ENCODE measurements at regions not wholly inside any gene's neighbourhood (a gene's known extent, or its start where the extent isn't known, plus 50 kb on each side); places are given as distances from the start of the nearest gene placed in this dataset.
"Not testable (repeated sequence)": the region's sequence is repeated elsewhere in the genome, so short reads cannot be mapped to it uniquely, and the experiment has no call there.

DNA sequence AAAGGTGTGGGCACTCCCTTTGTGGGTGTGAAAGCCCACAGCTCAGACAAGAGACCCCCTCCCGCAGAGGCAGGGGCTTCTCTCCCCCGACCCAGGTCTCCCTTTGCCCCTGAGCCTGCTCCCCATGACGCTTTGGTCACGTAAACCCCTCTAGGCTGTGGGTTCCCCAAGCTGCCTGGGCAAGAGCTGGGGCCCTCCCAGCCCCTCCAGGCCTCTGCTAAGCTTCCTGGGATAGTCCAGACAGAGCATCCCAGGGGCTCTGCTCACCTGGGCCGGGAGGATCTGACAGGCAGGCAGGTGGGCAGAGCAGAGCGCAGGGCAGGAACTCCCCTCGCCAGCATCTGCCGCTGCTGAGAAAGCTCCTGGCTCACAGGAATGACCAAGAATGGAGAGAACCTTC lies 177.3 kb downstream of the BANP start:
- DNase-seq: no peak

DNA sequence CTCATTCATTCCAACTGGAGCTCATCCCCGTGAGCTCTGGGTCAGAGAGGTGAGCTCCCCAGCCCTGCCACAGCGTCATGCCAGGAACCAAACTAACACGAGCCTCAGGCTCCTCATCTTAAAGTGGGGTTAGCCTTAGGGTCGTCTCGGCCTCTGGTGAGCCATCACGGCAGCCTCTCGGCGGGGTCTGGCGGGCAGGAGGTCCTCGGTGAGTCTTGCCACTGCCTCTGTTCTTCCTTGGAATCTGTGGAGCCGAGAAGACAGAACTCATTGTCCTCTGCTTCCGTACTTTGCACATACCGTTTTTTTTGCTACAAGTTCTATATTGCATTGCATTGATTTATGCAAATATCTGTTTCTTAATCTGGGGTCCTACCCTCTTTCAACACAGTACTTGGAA lies 177.9 kb downstream of the BANP start:
- not testable (repeated sequence) for DNase-seq

DNA sequence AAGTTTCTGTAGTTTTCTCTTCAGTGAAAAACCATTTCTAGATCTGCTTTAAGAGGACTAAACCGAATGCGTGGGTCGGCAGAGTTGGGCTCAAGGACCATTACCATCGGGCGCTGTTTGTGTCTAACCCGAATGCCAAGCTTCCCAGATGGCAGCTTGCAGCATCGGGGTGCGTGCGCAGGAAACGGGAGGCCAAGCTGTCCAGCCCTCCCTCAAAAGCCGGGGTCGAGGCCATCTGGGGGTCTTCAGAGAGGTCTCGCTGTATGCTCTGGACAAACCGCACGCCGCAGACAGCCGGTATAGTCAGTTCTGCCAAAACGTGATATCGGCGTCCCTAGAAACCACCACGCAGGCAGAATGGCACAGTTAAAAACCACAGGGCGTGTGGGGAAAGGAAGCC lies 178.8 kb downstream of the BANP start:
- DNase-seq: no peak

DNA sequence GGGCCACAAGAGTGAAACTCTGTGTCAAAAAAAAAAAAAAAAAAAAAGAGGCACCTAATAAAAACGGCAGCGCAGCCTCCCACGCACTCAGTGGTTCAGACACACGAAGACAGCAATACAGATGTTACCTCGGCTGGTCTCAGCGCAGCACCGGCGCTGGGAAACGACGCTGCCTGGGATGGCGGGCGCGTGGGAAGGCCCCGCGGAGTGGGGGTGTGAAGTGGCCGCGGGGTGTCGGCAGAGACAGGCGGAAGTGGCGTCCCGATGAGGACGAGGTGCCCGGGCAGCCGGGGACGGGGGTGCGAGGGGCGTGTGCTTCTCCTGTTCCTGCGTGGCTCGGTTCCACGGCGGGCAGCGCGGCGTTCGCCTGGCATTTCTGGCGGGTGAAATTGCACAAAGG lies 179.4 kb downstream of the BANP start:
- no peak for DNase-seq

DNA sequence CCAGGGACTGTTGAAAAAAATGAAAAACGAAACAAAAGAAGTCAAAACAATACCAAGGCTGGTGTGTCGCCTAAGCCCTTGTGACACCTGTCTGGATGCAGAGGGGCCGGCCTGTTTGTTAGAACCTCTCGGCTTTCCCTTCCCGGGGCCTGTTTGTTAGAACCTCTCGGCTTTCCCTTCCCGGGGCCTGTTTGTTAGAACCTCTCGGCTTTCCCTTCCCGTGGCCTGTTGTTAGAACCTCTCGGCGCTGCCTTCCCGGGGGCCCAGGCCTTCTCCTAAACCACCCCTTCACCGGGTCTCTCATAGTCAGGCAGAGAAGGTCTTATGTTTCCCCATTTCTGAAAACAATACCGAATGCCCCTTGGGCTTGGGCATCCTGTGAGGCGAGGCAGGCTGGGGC lies 180.0 kb downstream of the BANP start:
- DNase-seq: no peak

DNA sequence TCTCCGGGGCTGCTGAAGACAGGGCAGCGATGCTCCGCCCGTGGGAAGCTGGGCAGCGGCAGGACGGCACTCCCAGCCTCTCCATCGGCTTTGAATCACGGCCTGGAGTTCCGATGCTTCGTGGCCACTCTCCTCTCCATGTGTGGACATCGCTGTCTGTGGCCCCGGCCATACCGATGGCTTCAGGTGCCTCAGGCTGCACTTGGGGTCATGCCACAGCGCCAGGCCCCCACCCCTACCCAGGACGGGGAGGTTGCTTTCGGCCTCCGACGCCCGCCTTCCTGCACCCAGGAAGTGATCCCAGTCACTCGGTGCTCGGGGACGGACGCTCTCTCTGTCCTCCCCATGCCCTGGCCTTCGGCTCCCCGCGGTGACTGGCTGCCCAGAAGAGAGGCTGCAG lies 180.7 kb downstream of the BANP start:
- DNase-seq: no peak

DNA sequence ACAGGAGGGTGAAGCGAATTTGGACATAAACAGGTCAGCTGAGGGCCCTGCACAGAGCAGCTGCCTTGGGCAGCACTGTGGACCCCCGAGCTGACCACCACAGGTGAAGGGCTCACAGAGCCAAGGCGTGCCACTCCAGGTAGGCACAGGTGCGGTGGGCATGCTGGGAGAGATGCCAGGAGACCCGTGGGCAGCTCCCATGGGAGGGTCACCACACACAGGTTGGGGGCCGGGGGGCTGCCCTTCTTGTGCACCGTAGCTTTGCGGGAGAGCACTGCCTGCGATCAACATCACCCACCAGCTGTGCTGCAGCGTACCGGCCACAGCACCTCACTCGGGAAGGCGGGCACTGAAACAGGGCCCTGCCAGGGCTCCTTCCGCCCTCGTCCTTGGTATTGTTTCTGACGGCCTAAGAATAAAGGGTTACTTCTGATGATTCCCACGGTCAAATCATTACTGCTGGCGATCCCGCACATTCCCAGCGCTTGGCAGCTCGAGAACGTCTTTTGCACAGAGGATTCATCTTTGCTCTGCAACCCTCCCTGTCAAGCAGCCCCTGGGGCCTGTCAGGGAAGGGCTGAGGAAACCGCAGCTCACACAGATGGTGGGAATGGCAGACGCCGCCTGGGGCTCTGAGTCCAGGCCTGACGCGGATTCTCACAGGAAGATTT lies 181.7 kb downstream of the BANP start:
- DNase-seq: no peak

DNA sequence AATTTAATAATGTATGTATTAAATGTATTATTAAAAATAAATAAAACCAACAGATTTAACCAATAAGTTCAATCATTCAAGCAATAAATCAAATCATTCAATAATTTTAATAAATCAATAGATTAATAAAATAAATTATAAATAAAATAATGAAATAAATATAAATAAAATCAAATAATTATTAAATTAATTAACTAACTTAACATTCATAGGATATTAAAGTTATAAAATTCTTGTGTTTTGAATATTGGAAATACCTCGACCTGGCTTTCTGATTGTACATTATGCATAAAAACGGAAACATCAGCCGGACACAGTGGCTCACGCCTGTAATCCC lies 182.2 kb downstream of the BANP start:
- no peak for DNase-seq

DNA sequence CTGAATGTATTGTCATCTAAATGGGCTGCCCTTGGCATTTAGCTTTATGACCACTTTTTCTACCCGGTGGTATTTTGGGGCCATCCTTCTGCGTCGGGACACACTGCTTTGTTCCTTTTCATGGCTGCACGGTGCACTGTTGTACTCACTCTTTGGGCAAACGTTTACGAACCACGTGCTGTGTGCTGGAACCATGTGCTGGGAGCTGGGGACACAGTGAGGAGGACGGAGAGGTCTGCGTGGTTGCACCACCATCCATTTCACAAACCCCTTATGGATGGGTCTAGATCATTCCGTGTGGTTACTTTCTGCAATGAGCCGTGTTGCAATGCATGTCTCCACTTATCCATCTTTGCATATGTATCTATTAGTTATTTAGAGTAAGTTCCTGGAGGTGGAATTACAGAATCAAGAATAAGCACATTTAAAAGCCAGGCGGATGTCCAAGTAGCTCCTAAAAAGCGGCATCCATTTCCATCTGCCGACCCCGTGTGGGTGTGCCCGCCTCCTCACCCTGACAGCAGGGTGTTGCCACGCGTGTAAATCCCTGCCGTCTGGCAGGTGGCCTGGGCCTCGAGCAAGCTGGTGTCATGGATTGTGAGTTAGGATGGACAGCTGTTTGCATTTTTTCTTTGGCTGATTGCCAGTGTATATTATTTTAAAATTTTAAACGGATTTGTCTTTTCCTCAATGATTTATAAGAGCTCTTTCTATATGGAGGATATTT lies 183.1 kb downstream of the BANP start:
- DNase-seq: not testable (repeated sequence)

DNA sequence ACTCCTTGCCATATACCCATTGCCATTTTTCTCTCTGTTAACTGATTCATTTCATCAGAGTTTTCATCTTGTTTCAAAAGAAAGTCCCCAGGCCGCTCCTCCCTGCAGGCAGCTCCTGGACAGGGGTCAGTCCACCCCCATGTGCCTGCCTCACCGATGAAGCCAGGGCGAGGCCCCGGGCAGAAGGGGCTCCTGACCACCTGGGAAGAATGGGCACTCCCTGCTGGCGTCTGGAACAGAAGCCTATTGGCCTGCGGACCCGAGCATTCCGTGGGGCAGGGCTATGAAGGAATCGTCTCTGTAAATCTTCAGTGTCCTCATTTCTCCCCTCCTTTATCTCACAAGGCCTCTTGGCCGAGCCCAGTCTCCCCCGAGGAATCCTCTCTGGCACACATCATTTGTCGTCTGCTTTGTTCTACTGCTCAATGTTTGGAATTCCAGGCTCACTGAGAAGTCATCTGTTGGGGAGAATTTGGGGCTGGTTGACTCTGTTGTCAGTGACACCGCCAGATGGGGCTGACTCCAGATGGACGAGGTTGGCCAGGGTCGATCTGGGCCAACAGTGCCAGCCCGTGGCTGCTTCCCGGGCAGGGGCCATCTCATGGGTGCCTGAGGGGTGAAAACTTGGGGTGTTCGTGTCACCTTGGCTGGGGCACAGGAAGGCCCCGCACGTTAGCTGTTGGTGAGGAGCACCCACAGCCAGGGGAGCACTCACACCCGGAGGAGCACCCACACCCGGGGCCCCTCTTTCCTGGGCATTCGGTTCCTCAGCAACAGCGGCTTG lies 183.9 kb downstream of the BANP start:
- not testable (repeated sequence) for DNase-seq

DNA sequence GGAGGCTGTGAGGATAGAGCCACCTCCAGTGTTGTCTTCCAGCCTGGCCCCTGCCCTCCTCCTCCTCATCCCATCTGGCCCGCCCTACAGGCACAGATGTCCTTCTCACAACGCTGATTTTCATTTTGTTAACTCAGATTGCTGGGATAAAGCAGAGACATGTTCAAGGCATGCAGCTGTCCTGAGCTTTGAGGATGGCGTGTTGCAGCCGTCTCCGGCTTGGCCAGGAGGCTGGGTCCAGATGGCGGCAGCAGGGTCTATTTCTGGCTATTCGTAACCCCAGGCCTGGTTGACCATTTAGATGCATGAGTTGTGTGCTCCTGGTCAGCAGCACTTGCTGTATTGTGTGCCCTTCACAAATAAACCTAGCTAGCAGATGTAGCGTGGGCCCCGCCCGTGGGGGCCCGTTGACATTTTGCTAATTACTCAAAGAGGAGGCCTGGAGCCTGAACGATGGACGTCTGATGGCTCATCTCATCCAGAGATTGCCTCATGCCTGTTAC lies 185.0 kb downstream of the BANP start:
- DNase-seq: not testable (repeated sequence)

DNA sequence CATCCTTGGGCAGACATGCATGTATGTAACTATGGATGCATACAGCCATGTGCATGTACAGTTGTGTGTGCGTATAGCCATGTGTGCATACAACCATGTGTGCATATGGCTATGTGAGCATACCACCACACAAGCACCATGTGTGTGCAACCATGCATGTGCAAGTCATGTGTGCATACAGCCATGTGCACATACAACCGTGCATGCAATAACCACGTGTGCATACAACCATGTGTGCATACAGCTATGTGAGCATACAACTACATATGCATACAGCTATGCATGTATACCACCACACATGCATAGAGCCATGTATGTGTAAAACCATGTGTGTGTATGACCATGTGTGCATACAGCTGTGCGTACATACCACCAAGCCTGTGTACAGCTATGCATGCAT lies 185.7 kb downstream of the BANP start:
- DNase-seq: not testable (repeated sequence)

DNA sequence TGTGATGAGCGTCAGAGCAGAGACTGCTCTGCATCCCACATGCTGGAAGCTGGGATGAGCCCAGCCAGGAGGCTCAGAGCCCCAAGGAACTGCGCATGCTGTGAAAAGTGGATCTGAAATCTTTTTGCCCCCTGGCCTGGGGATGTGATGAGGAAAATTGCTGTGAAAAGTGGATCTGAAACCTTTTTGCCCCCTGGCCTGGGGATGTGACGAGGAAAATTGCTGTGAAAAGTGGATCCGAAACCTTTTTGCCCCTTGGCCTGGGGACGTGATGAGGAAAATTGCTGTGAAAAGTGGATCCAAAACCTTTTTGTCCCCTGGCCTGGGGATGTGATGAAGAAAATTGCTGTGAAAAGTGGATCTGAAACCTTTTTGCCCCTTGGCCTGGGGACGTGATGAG lies 187.9 kb downstream of the BANP start:
- DNase-seq: not testable (repeated sequence)

DNA sequence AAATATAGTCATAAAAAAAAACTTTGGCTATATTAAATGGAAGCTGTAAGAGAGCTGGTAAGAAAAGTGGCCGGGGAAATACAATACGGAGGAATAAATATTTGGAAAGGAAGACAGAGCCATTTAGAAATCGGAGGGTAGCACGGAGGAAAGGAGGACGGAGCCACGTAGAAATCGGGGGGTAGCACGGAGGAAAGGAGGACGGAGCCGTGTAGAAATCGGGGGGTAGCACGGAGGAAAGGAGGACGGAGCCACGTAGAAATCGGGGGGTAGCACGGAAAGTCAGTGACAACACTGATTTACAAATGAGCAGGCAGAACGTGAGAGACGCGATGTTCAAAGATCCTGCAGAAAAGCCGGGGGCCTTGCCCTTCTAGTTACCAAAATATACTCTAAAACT lies 189.0 kb downstream of the BANP start:
- not testable (repeated sequence) for DNase-seq

DNA sequence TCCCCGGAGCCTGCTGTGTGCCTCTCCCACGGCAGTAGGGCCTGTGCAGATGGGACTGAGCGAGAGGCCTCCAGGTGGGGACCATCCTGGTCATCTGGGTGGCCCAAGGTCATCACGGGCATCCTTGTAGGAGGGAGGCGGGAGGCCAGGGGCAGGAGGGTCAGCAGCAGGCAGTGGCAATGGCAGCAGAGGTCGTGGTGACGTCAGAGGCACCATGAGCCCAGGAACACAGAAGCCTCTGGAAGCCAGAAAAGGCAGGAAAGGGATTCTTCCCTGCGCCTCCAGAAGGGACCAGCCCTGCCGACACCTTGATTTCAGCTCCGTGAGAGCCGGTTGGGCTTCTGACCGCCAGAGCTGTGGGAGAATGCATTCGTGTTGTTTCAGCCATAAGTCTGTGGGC lies 190.3 kb downstream of the BANP start:
- no peak for DNase-seq

DNA sequence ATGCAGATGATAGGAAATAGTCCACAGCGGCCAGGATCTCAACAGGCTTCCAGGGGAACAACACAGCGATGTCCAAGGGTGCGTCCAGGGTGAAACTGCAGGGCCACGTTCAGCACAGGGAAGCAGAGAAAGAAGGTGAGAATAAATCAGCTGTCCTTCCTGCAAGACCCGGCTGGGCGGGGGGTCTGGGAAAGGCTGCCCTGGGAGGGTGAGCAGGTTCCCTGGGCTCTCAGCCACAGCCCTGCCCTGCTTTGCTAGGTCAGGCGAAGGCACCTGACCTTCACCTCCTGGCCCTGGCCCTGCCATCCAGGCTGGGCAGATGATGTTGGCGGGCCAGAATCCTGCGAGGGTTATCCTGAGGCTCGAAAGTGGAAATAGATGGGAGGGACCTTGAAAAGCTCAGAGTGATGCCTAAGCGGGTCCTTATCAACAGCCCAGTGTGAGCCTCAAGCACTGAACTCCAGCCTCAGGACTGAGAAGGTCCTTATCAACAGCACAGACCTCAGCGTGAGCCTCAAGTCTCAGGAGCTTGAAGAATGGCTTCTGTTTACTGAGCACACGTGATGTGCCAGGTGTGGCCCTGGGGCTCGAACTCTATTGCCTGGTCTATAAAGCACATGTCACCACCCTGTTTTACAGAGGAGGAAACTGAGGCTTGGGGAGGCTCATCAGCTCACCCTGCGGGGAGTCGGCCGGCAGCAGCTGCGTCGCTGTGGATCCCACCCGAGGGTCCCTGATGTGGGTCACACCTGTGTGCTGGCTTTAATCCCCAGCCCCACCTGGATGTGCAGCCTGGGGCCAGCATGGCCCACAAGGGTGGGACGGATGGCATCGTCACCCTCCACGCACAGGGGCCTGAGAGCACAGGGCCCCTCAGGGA lies 191.1 kb downstream of the BANP start:
- not testable (repeated sequence) for DNase-seq

DNA sequence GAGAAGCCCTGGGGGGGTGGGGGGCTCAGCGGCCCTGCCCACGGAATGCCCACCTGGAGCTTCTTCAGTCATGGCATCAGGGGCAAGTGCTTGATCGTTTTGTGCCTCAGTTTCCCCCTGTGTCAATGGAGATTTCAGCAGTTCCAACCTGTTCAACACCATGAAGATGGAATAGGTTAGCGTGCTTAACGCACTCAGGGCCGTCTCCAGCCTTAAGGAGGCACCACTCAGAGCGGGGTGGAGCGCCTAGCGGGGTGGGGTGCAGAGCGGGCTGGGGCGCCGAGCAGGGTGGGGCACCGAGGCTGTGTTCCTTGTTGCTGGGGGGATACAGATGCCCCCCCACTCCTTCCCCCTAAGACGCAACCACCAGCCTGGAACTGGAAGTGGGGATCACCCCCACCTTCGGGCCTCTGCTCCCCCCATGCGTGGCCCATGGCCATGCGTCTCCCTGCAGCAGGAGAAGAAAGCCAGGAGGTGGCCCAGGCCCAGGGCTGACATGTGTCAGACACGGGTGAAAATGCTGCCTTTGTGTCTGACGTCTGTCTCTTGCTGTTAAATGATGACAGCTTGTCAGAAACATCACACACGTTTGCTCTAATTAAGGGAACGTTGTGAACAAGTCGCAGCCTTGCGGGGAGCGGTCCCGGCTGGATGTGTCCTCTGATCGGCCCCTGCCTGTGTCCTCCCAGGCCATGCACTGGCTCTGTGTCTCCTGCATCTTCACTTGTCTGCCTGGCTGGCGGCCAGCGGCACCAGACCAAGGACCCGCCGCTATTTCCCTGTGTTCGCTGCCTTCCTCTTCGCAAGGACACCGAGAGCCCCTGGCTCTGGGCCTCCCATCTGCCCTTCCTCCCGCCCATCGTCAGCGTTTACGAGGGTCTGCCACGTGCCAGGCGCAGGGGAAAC lies 192.1 kb downstream of the BANP start:
- not testable (repeated sequence) for DNase-seq

DNA sequence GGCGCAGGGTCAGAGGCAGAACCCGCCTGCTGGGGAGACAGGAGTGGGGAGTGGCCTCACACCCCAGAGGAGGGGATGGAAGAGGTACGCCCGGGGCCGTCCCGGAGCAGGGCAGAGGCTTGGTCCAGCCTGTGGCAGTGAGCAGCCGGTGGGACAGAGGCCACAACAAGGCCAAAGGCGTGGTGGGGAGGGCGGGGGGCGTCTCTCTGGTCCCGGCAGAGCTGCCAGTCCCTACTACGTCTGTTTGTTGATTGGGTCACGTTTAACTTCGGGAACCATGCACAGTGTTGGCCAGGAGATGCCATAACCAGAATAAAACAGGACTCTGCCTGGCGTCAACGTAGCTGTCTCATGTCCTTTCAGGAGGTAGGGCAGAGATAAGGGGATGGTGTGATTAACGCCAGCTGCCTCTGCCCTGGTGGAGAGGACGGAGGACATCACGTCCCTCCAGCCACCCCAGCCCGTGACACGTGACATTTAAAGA lies 192.8 kb downstream of the BANP start:
- no peak for DNase-seq

DNA sequence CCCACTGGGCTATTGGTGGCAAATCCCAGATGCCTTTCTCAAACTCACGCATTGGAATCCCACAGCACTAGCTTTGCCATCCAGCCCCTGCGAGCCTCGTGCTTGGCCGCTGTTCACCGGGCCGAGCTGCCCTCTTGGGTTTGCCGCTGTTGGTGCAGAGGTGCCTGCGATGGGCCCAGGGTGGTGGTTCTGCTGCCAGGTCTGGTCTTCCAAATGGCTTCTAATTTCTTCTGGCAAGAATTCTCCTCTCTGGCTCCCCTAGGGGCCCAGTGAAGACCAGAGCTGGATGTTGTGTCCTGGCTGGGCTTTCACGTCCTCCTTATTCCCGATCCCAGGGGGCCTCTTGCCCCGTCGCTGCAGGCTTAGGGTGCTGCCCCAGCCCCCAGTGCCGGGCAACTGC lies 194.1 kb downstream of the BANP start:
- not testable (repeated sequence) for DNase-seq

DNA sequence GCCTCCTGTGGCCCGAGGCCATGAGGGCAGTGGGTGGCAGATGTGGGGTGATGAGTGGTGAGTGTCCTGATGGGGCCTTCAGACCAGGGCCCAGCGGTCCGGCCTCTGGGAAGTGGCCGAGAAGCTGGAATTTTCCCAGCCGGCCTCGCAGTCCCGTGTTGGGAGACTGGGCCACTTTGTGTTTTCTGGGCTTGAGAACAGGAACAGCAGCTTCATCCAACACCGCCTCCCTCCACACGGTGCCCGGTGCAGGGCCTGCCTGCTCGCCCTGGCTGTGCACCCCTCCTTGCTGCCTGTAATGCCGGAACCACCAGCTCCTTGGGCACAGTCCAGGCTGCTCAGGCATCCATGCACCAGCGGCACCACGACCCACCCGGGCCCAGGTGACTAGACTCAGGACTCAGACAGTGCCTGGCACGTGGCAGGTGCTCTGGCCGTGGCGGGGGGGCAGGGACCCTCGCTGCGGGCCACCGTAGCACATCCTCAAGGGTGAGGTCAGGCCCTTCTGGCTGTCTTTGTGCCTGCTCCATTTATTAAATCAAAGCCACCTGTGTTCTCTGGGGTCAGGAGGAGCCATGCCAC lies 194.7 kb downstream of the BANP start:
- not testable (repeated sequence) for DNase-seq

DNA sequence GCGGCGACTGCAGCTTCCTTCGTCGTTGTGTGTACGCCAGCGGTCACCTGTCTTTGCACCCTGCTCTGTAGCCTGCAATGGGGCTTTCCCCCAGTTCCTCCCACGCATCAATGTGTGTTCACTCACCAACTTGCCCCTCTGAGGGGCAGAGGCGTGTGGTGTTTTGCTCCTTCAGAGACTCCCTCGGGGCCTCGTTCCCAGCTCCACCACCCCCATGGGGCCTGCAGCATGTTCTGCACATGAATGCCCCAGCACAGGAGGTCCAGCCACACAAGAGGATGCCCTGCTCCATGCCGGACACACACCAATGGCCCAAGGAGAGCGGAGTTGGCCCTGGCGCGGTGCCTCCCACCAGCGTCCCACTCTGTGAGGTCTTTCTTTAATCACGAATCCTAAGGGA lies 196.8 kb downstream of the BANP start:
- not testable (repeated sequence) for DNase-seq

Data from DMS53 (cell line).